DOHH2 (cell line): ENCODE measurements at regions not wholly inside any gene's neighbourhood (a gene's known extent, or its start where the extent isn't known, plus 50 kb on each side); places are given as distances from the start of the nearest gene placed in this dataset.

Source experiments
- H3F3A ChIP-seq: fragments of 200-600 bp; sonication (generic), shearing (Covaris generic); 2 replicates; pipeline ENCODE4 v1.6.0; 2016; ENCODE audit warnings: antibody characterized with exemption, mild to moderate bottlenecking; ENCODE audit not compliant: control insufficient read depth, insufficient read depth
- H3K27ac ChIP-seq: fragments of 200-600 bp; sonication (generic); 2 replicates; pipeline ENCODE4 v1.5.1; 2014; ENCODE audit warnings: low read depth, mild to moderate bottlenecking, low read length, moderate library complexity
- H3K27me3 ChIP-seq: fragments of 200-600 bp; sonication (generic); 2 replicates; pipeline ENCODE4 v1.6.1; 2014; ENCODE audit warnings: mild to moderate bottlenecking, low read length, mixed read lengths; ENCODE audit not compliant: control insufficient read depth
- H3K36me3 ChIP-seq: fragments of 200-600 bp; sonication (generic); 2 replicates; pipeline ENCODE4 v1.6.1; 2014; ENCODE audit warnings: mild to moderate bottlenecking, low read length, moderate library complexity, mixed read lengths; ENCODE audit not compliant: control insufficient read depth
- H3K4me1 ChIP-seq: fragments of 200-600 bp; sonication (generic); 2 replicates; pipeline ENCODE4 v1.6.1; 2014; ENCODE audit warnings: mild to moderate bottlenecking, low read length, mixed read lengths; ENCODE audit not compliant: control insufficient read depth
- H3K4me2 ChIP-seq: fragments of 200-600 bp; sonication (generic); 2 replicates; pipeline ENCODE4 v1.6.0; 2014; ENCODE audit warnings: mild to moderate bottlenecking, low read length, moderate library complexity
- H3K4me3 ChIP-seq: fragments of 200-600 bp; sonication (generic); 2 replicates; pipeline ENCODE4 v1.5.1; 2014; ENCODE audit warnings: mild to moderate bottlenecking, low read length, mixed read lengths
- H3K79me2 ChIP-seq: fragments of 200-600 bp; sonication (generic); 2 replicates; pipeline ENCODE4 v1.6.1; 2014; ENCODE audit warnings: mild to moderate bottlenecking, low read length, mixed read lengths; ENCODE audit not compliant: control insufficient read depth
- H3K9me2 ChIP-seq: fragments of 200-600 bp; sonication (generic); replicated peaks from 2 replicates; pipeline ENCODE4 v1.6.1; 2014; ENCODE audit warnings: mild to moderate bottlenecking, low read length, mixed read lengths; ENCODE audit not compliant: control insufficient read depth
- H3K9me3 ChIP-seq: fragments of 200-600 bp; sonication (generic); 2 replicates; pipeline ENCODE4 v1.6.1; 2014; ENCODE audit warnings: antibody characterized with exemption, low read length, mixed read lengths; ENCODE audit not compliant: control insufficient read depth, insufficient read depth
- H4K20me1 ChIP-seq: fragments of 200-600 bp; sonication (generic); 2 replicates; pipeline ENCODE4 v1.6.0; 2014; ENCODE audit warnings: low read depth, mild to moderate bottlenecking, antibody characterized with exemption, low read length, moderate library complexity; ENCODE audit not compliant: control insufficient read depth, insufficient read depth
- CTCF ChIP-seq: fragments of 200-600 bp; sonication (generic); IDR thresholded peaks from one replicate; pipeline ENCODE4 v1.5.1; 2014; ENCODE audit warnings: antibody characterized with exemption, mild to moderate bottlenecking, low read depth, low read length; ENCODE audit not compliant: poor library complexity, severe bottlenecking
- EZH2phosphoT487 ChIP-seq: fragments of 200-600 bp; sonication (generic); IDR thresholded peaks from 2 replicates; pipeline ENCODE4 v1.6.1; 2017; ENCODE audit warnings: borderline replicate concordance, mild to moderate bottlenecking, antibody characterized with exemption, low read length, moderate library complexity, mixed read lengths

GRCh38 chr3:107217172-107217571 is 160.1 kb upstream of the CCDC54 start:
- H3K36me3 ChIP-seq = no peaks in the 10 kb centered on the region
- no peaks in the 10 kb centered on the region for H3K4me1 ChIP-seq
- no peak for TF ChIP-seq CTCF
- TF ChIP-seq EZH2phosphoT487 = no peak
- H3K9me2 ChIP-seq = no peaks in the 10 kb centered on the region
- H3K4me3 ChIP-seq = no peak overlapping the region
- no peaks in the 10 kb centered on the region for H3F3A ChIP-seq
- H3K4me2 ChIP-seq = no peak overlapping the region
- H4K20me1 ChIP-seq = no peaks in the 10 kb centered on the region
- H3K27me3 ChIP-seq = no peaks in the 10 kb centered on the region; the same call in 1 of the 2 replicates
- H3K27ac ChIP-seq = no peak overlapping the region
- H3K79me2 ChIP-seq = no peaks in the 10 kb centered on the region
- H3K9me3 ChIP-seq = no peaks in the 10 kb centered on the region

GRCh38 chr3:107218864-107219269 is 158.4 kb upstream of the CCDC54 start:
- Histone ChIP-seq H3K4me3 (no peak overlapping the region), H3K9me2 (no peaks in the 10 kb centered on the region), H3K27ac (no peak overlapping the region), H3K4me2 (no peak overlapping the region), H4K20me1 (no peaks in the 10 kb centered on the region), H3K79me2 (no peaks in the 10 kb centered on the region), H3K27me3 (no peaks in the 10 kb centered on the region), H3K36me3 (no peaks in the 10 kb centered on the region), H3F3A (no peaks in the 10 kb centered on the region), H3K4me1 (no peaks in the 10 kb centered on the region), H3K9me3 (no peaks in the 10 kb centered on the region)
- no peak for TF ChIP-seq EZH2phosphoT487
- no peak for TF ChIP-seq CTCF

- Histone ChIP-seq H3K27me3 (no peaks in the 10 kb centered on the region), H3K4me3 (no peak overlapping the region), H3K4me1 (no peaks in the 10 kb centered on the region), H3K4me2 (no peak overlapping the region), H3K27ac (no peak overlapping the region), H3K79me2 (no peaks in the 10 kb centered on the region), H4K20me1 (no peaks in the 10 kb centered on the region), H3K9me2 (no peaks in the 10 kb centered on the region), H3K9me3 (no peaks in the 10 kb centered on the region), H3K36me3 (no peaks in the 10 kb centered on the region), H3F3A (no peaks in the 10 kb centered on the region)
- TF ChIP-seq CTCF = no peak
- TF ChIP-seq EZH2phosphoT487 = no peak
Observed at GRCh38 chr3:107220538-107220937, 156.7 kb upstream of the CCDC54 start.

GRCh38 chr3:107221856-107222255 is 155.4 kb upstream of the CCDC54 start:
- no peaks in the 10 kb centered on the region for H3K79me2 ChIP-seq
- no peak overlapping the region for H3K27ac ChIP-seq
- TF ChIP-seq EZH2phosphoT487 (no peak), CTCF (no peak)
- no peak overlapping the region for H3K4me2 ChIP-seq
- H3K4me1 ChIP-seq = no peaks in the 10 kb centered on the region
- no peaks in the 10 kb centered on the region for H4K20me1 ChIP-seq
- H3K9me3 ChIP-seq = no peaks in the 10 kb centered on the region
- H3K36me3 ChIP-seq = no peaks in the 10 kb centered on the region
- no peaks in the 10 kb centered on the region for H3F3A ChIP-seq
- H3K4me3 ChIP-seq = no peak overlapping the region
- no peaks in the 10 kb centered on the region for H3K27me3 ChIP-seq
- no peaks in the 10 kb centered on the region for H3K9me2 ChIP-seq
